Osteocyte (in vitro differentiated cells): ENCODE measurements at regions not wholly inside any gene's neighbourhood (a gene's known extent, or its start where the extent isn't known, plus 50 kb on each side); places are given as distances from the start of the nearest gene placed in this dataset.

Source experiments
- DNase-seq: peaks from one replicate; pipeline ENCODE4 v3.0.0; 2021; ENCODE audit warnings: mixed read lengths; ENCODE audit not compliant: unreplicated experiment; ENCODE audit errors: extremely low spot score
- H3K27ac Mint-ChIP-seq: one replicate; pipeline ENCODE4 v1.8.0; 2021; ENCODE audit warnings: mild to moderate bottlenecking, mixed read lengths; ENCODE audit not compliant: unreplicated experiment
- H3K27me3 Mint-ChIP-seq: one replicate; pipeline ENCODE4 v1.8.0; 2021; ENCODE audit warnings: mixed read lengths; ENCODE audit not compliant: unreplicated experiment
- H3K36me3 Mint-ChIP-seq: one replicate; pipeline ENCODE4 v1.8.0; 2021; ENCODE audit warnings: mixed read lengths; ENCODE audit not compliant: unreplicated experiment
- H3K4me1 Mint-ChIP-seq: one replicate; pipeline ENCODE4 v1.8.0; 2021; ENCODE audit warnings: mixed read lengths; ENCODE audit not compliant: unreplicated experiment
- H3K4me3 Mint-ChIP-seq: one replicate; pipeline ENCODE4 v1.8.0; 2021; ENCODE audit warnings: mild to moderate bottlenecking, moderate library complexity, mixed read lengths; ENCODE audit not compliant: unreplicated experiment
- H3K9me3 Mint-ChIP-seq: one replicate; pipeline ENCODE4 v1.8.0; 2021; ENCODE audit warnings: mixed read lengths; ENCODE audit not compliant: unreplicated experiment
- TF ChIP-seq, protein P1 (sequence below): fragments of 200-600 bp; sonication (generic); IDR thresholded peaks from 2 replicates; pipeline ENCODE4 v1.5.0; 2021; ENCODE audit warnings: antibody characterized with exemption, mild to moderate bottlenecking, moderate library complexity

DNA sequence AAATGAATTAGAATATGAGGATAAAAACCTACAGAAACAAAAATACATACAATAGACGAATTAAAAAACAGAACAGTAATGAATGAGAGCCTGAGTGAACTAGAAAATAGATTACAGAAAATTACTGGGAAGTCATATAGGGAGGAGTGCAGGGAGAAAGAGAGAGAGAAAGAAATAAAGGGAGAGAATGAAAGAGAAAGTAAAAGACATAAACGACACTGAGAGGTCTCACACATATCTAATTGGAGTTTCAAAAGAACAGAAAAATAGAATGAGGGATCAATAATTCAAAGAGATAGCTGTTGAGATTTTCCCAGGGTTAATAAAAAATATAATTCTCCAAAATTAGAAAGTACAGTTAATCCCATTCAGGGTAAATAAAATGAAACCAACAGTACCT, 156.4 kb upstream of the FTMT start:
- H3K27ac Mint-ChIP-seq = no peak overlapping the region
- TF ChIP-seq, protein P1, sequence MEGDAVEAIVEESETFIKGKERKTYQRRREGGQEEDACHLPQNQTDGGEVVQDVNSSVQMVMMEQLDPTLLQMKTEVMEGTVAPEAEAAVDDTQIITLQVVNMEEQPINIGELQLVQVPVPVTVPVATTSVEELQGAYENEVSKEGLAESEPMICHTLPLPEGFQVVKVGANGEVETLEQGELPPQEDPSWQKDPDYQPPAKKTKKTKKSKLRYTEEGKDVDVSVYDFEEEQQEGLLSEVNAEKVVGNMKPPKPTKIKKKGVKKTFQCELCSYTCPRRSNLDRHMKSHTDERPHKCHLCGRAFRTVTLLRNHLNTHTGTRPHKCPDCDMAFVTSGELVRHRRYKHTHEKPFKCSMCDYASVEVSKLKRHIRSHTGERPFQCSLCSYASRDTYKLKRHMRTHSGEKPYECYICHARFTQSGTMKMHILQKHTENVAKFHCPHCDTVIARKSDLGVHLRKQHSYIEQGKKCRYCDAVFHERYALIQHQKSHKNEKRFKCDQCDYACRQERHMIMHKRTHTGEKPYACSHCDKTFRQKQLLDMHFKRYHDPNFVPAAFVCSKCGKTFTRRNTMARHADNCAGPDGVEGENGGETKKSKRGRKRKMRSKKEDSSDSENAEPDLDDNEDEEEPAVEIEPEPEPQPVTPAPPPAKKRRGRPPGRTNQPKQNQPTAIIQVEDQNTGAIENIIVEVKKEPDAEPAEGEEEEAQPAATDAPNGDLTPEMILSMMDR = no peak
- no peak overlapping the region for H3K4me3 Mint-ChIP-seq
- no peaks in the 10 kb centered on the region for H3K9me3 Mint-ChIP-seq
- H3K27me3 Mint-ChIP-seq = peaks cover 10% of the 10 kb centered on the region
- H3K4me1 Mint-ChIP-seq = no peaks in the 10 kb centered on the region
- no peaks in the 10 kb centered on the region for H3K36me3 Mint-ChIP-seq
- no peak for DNase-seq

DNA sequence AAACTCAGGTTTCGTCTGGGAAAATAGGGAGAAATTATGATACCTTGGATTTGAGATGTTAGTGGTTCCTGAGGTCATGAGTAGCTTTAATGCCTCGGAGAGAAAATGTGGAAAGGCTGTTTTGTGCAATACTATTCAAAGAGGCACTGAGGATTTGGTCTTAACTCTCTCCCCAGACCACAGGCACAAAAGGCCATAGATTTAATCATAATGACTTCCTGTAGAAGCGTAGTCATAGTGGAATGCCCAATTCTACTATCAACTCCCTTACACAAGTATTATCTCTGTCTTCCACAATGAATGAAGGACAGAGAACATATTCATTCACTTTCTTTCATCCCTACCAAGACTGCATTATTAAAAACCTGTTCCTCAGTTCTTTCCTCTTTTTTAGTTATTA, 153.0 kb upstream of the FTMT start:
- no peak for DNase-seq
- no peaks in the 10 kb centered on the region for H3K4me1 Mint-ChIP-seq
- H3K4me3 Mint-ChIP-seq = no peak overlapping the region
- TF ChIP-seq, protein P1 = no peak
- H3K27ac Mint-ChIP-seq = no peak overlapping the region
- no peaks in the 10 kb centered on the region for H3K9me3 Mint-ChIP-seq
- H3K36me3 Mint-ChIP-seq = no peaks in the 10 kb centered on the region
- peaks cover 9% of the 10 kb centered on the region for H3K27me3 Mint-ChIP-seq

DNA sequence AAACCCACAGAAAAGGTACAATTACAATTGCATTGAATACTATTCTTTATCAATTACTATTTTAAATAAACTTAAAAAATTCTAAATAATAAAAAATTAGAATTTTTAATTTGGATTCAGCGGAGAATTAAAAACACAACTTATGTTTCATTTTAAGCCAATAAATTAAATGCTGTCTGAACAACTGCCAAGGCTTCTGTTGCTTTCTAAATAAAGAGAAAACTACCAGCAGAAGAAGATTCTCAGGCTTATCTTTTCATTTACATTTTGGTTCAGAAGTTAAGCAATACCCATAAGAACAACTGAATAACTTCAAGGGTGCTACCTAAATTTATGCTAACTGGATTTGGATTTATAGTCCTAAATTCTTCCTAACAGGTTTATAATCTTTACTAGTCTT, 150.0 kb upstream of the FTMT start:
- Mint-ChIP-seq H3K27me3 (peaks cover 14% of the 10 kb centered on the region), H3K36me3 (no peaks in the 10 kb centered on the region), H3K4me3 (no peak overlapping the region), H3K4me1 (no peaks in the 10 kb centered on the region), H3K27ac (no peak overlapping the region), H3K9me3 (no peaks in the 10 kb centered on the region)
- TF ChIP-seq, protein P1 = no peak
- no peak for DNase-seq

DNA sequence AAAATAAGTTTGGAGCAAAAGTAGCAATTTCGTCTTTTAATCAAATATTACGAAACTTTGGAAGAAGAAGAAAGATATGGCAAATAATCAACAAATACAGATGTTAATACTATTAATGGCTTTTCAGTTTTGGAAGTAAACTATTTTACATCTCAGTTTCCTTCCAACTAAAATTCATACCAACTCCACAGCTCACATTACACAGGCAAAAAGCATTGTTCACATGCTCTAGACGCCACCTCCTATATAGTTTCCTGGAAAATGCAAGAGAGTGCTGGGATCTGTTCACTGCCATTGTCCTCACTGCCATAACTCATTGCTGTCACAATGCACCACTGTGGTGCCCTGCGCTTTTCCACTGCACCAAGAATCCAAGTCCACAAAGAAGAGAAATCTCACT, 149.0 kb upstream of the FTMT start:
- no peak overlapping the region for H3K4me3 Mint-ChIP-seq
- H3K9me3 Mint-ChIP-seq = no peaks in the 10 kb centered on the region
- no peaks in the 10 kb centered on the region for H3K36me3 Mint-ChIP-seq
- TF ChIP-seq, protein P1 = no peak
- no peaks in the 10 kb centered on the region for H3K4me1 Mint-ChIP-seq
- no peak overlapping the region for H3K27ac Mint-ChIP-seq
- no peak for DNase-seq
- peaks cover 14% of the 10 kb centered on the region for H3K27me3 Mint-ChIP-seq

DNA sequence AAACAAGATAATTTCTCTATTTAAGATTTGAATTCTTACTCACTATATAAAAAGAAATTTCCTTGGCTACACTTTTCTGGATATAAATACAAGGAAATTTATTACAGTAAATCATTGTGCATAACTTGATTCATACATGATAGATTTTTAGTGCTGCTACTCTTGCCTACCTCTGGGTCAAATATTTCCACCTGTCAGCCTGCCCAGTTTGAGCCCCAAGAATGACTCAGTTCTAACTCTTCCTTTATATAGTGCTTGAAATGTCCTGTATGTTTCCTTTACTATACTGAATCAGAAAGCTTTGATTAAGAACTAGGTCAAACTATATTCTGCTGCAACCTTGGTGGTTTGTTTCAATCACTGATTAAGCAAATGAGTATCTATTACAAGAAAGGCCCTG, 147.4 kb upstream of the FTMT start:
- Mint-ChIP-seq H3K4me1 (no peaks in the 10 kb centered on the region), H3K27ac (no peak overlapping the region), H3K9me3 (no peaks in the 10 kb centered on the region), H3K36me3 (no peaks in the 10 kb centered on the region), H3K4me3 (no peak overlapping the region), H3K27me3 (peaks cover 10% of the 10 kb centered on the region)
- no peak for DNase-seq
- TF ChIP-seq, protein P1 = no peak
